Dedifferentiated amniotic fluid mesenchymal stem cell (primary cell): ENCODE measurements at regions not wholly inside any gene's neighbourhood (a gene's known extent, or its start where the extent isn't known, plus 50 kb on each side); places are given as distances from the start of the nearest gene placed in this dataset.

Source experiments
- DNase-seq: peaks from one replicate; pipeline ENCODE4 v3.0.0-alpha.2; 2016; ENCODE audit errors: extremely low spot score

- no peak for DNase-seq
Observed at GRCh38 chr3:187900993-187901755, 155.9 kb upstream of the BCL6 start.

DNA sequence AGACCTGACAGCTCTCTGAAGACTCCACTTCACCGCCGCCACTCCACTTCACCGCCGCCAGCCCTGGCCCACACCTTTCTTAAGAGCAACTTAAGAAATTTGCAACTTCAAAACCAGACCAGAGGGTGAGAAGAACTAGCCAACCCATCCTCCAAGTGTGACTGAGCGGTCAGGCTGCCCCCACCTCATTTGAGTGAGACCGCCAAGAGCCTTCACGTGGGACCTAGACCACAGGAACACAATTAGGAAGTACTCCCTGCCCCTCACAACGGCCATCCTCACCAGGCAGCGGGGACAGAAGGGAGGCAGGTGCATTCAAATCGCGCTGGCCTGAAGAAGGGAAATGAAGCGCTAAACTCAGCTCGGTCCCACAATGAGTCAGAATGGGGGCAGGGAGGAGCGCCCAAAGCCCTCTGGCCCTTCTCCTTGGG is 156.8 kb upstream of the BCL6 start:
- DNase-seq: no peak

DNA sequence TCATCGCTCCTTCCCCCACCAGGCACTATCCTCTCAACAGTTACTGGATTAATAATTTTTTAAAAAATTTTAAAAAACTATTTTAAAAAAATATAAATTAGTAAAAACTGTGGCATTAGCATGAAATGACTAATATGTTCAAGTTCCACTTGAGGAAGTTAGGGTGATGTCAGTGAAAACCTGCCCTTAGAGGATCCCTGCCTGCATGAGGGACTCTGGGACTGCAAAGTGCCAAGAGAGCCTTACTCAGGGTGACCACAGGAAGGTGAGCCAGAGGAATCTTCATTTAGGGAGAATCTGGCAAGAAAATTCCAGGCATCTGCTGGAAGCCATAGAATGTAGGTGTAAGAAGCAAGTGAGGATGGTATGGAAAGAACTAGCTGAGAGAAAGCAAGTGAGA is 157.7 kb upstream of the BCL6 start:
- no peak for DNase-seq

- no peak for DNase-seq
Observed at GRCh38 chr3:187903697-187904096, 158.4 kb upstream of the BCL6 start.

DNA sequence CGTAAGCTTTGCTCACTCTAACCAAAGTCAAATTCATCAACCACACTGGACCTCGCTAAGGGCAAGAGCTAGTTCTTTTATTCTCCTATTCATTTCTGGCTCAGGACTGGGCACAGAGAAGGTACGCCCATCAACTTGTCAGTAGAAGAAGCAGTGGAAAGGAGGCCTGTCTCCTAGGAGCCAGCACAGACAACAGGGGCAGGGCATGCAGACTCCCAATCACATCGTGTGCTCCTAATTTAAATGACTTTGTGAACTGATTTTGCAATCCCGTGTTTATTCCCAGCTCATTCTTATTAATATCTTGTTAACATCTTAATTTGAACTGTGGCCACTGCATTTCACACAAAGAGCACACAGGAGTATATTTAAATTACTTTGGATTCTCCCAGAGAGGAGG is 161.1 kb upstream of the BCL6 start:
- no peak for DNase-seq

- no peak for DNase-seq
Observed at GRCh38 chr3:187906920-187907319, 161.7 kb upstream of the BCL6 start.

- no peak for DNase-seq
Observed at GRCh38 chr3:187909866-187910265, 164.6 kb upstream of the BCL6 start.

DNA sequence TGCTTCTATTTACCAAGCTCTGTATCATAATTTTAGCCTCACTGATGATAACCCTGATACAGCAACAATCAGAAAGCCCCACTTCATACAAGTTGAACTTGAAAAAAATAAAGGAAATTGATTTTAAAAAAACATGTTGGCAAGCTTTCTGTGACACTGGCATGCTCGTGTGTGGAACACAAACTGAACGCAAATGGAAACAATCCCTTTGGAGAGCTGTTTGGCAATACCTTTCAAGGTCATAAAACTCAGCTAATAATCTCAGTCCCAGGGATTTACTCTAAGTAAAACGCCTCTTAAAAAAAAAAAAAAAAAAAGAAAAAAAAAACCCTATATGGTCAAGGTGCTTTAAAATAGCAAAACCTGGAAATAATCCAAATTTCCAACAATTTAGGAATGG is 166.7 kb upstream of the BCL6 start:
- DNase-seq: no peak

DNA sequence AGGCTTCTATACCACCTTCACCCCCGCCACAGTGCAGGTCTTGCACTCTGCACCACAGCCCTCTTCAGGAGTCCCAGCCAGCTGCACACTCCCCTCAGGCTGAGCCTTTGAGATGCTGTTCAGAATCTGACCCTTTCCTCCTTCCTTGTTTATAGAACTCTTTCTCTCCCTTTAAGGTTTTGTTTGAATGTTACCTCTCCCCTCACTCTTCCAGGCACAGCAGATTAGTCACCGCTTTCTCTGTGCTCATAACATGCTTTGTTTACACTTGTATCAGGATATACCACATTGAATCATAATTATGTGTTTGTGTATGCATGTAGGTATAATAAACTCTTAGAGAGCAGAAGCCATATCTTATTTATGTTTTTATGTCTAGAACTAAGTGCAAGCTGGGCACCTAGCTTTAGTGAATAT is 168.4 kb upstream of the BCL6 start:
- no peak for DNase-seq

DNA sequence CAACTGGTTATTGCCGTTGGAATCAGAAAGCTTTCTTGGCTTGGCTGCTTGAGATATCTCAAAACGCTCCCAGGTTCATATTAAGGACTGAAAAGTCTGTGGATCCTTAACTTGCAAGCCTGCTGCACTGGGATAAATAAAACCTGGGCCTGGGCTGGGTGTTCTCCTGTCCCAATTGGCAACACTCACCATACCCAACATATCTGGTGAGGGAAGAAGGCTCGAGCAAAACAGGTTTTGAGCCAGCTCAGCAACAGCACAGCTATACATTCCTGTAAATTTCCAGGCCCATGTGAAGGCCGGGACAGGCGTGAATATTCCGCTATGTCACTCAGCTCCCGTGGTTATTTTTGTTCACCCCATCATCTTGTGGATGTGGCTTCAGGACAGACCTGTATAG is 169.0 kb upstream of the BCL6 start:
- no peak for DNase-seq

GRCh38 chr3:187916072-187916471 is 170.8 kb upstream of the BCL6 start:
- DNase-seq: no peak

- no peak for DNase-seq
Observed at GRCh38 chr3:187918081-187918644, 172.9 kb upstream of the BCL6 start.

- no peak for DNase-seq
Observed at GRCh38 chr3:187919048-187919447, 173.8 kb upstream of the BCL6 start.

DNA sequence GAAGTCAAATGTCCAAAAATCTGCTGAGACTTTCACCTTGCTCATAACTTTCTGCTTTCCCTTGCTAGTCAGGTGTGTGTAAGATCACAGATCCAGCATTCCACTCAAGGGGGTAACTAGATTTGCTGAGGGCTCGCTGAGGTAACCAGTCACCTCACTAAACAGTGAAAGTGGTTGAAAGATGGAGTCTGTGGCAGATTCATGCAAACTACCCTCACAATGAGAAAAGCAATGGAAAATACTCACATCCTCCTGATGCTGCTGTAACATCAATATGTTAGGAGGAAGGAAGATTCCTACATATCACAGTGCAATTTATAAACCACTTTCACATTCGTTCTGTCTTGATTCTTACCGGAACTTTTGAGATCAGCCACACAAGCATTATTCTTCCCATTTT is 174.3 kb upstream of the BCL6 start:
- DNase-seq: no peak

GRCh38 chr3:187920030-187920429 is 174.8 kb upstream of the BCL6 start:
- DNase-seq: no peak

GRCh38 chr3:187920913-187921312 is 175.6 kb upstream of the BCL6 start:
- DNase-seq: no peak

- DNase-seq: no peak
Observed at GRCh38 chr3:187921391-187922074, 176.3 kb upstream of the BCL6 start.

DNA sequence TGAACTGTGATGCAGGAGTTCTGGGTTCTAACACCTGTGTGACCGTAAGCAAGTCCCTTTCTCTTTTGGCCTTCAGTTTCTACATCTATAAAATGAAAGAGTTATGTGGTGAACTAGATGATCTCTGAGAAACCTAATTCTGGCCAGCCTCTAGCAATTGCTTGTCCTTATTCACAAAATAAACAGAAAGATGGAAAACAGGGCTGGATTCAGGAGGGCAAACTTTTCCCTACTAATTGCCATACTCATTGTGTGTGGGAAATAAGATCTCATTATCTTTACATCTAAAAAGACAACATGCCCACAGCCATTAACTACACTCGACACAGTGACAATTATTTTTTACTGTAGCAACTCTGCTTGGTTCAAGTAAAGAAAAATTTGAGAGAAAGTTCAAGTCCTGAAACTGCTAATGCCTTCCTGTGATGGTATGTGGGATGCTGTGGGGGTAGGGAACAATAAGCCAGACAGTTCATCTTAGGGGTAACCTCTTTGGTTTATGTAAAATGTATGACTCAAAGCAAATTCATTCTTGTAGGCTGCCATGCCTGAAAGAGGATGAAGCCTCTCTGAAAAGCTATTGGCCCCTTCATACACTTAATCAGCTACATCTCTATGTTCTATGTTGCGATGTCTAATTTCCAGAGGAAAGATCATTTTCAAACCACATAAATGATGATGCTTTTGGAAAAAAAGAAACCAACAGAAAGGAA is 177.6 kb upstream of the BCL6 start:
- no peak for DNase-seq

DNA sequence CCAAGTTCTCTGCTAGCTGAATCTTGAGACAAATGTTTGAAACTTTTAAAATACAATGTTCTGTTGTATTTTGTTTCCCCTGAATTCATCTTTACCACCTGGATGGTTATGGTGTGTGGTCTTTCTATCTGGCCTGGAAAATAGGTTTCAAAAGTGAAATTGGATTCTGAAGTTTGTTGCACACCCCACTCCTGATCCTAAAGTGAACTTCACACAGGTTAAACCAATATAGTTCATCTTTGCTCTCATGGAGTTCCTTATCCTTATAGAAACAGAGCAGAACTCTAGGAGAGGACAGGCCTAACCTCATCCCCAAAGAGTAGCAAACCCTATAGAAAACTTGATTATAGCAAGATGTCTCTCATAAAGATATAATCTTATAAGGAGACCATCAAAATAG is 179.4 kb upstream of the BCL6 start:
- DNase-seq: no peak

- DNase-seq: no peak
Observed at GRCh38 chr3:187925326-187925725, 180.1 kb upstream of the BCL6 start.

- no peak for DNase-seq
Observed at GRCh38 chr3:187926620-187927019, 181.4 kb upstream of the BCL6 start.

GRCh38 chr3:187927565-187927964 is 182.3 kb upstream of the BCL6 start:
- no peak for DNase-seq
